SK-N-SH (cell line): ENCODE measurements at regions not wholly inside any gene's neighbourhood (a gene's known extent, or its start where the extent isn't known, plus 50 kb on each side); places are given as distances from the start of the nearest gene placed in this dataset.

Experiments
- CHD2 ChIP-seq: fragments of 150-350 bp; IDR thresholded peaks from 2 replicates; pipeline ENCODE4 v1.6.1; 2018; ENCODE audit warnings: low read length; ENCODE audit not compliant: partially characterized antibody
- CTCF ChIP-seq: fragments of 200-600 bp; sonication (generic); IDR thresholded peaks from 2 replicates; pipeline ENCODE4 v1.6.1; 2017; ENCODE audit warnings: antibody characterized with exemption, mild to moderate bottlenecking, moderate library complexity
- FOSL2 ChIP-seq: IDR thresholded peaks from 2 replicates; pipeline ENCODE4 v1.4.0; 2012; ENCODE audit warnings: low read depth, mild to moderate bottlenecking, moderate library complexity, borderline replicate concordance
- FOXJ3 ChIP-seq: sonication (generic); formaldehyde crosslinking; IDR thresholded peaks from 2 replicates; pipeline ENCODE4 v1.5.1; 2020; ENCODE audit warnings: mild to moderate bottlenecking, missing genetic modification reagents
- GABPA ChIP-seq: IDR thresholded peaks from 2 replicates; pipeline ENCODE4 v1.4.0; 2012; ENCODE audit warnings: low read depth, mild to moderate bottlenecking
- JUND ChIP-seq: IDR thresholded peaks from 2 replicates; pipeline ENCODE4 v1.4.0; 2012
- MAX ChIP-seq: IDR thresholded peaks from 2 replicates; pipeline ENCODE4 v1.4.0; 2012; ENCODE audit warnings: low read depth
- MXI1 ChIP-seq: IDR thresholded peaks from 2 replicates; pipeline ENCODE4 v1.6.1; 2012; ENCODE audit warnings: mild to moderate bottlenecking, low read depth, low read length, improper control_type of control experiment
- NRF1 ChIP-seq: IDR thresholded peaks from 2 replicates; pipeline ENCODE4 v1.6.1; 2012; ENCODE audit warnings: low read depth, mild to moderate bottlenecking, low read length
- POLR2AphosphoS5 ChIP-seq: IDR thresholded peaks from 2 replicates; pipeline ENCODE4 v1.6.1; 2012; ENCODE audit warnings: low read depth, low read length
- RCOR1 ChIP-seq: fragments of 150-350 bp; IDR thresholded peaks from 2 replicates; pipeline ENCODE4 v1.6.1; 2017; ENCODE audit warnings: antibody characterized with exemption, low read length
- REST ChIP-seq: IDR thresholded peaks from 2 replicates; pipeline ENCODE4 v1.6.1; 2012; ENCODE audit warnings: mild to moderate bottlenecking, low read depth, low read length, moderate library complexity
- RXRA ChIP-seq: IDR thresholded peaks from 2 replicates; pipeline ENCODE4 v1.4.0; 2012; ENCODE audit warnings: low read depth, mild to moderate bottlenecking, borderline replicate concordance
- SIN3A ChIP-seq: IDR thresholded peaks from 2 replicates; pipeline ENCODE4 v1.6.1; 2012; ENCODE audit warnings: low read depth, mild to moderate bottlenecking, low read length, moderate library complexity, borderline replicate concordance
- SMC3 ChIP-seq: IDR thresholded peaks from 2 replicates; pipeline ENCODE4 v1.6.1; 2012; ENCODE audit warnings: low read depth, low read length, improper control_type of control experiment
- TAF1 ChIP-seq: IDR thresholded peaks from 2 replicates; pipeline ENCODE4 v1.6.1; 2012; ENCODE audit warnings: low read depth, mild to moderate bottlenecking, low read length, moderate library complexity, borderline replicate concordance
- TEAD4 ChIP-seq: IDR thresholded peaks from 2 replicates; pipeline ENCODE4 v1.4.0; 2012; ENCODE audit warnings: mild to moderate bottlenecking, borderline replicate concordance; ENCODE audit not compliant: insufficient read depth
- USF1 ChIP-seq: IDR thresholded peaks from 2 replicates; pipeline ENCODE4 v1.4.0; 2012; ENCODE audit warnings: low read depth, borderline replicate concordance
- ZBTB33 ChIP-seq: IDR thresholded peaks from 2 replicates; pipeline ENCODE4 v1.4.0; 2012; ENCODE audit warnings: low read depth, borderline replicate concordance

GRCh38 chr7:79653136-79653631, 199.7 kb upstream of the MAGI2 start (continued):
- TF ChIP-seq CTCF = peak; percentile 44; the same call in 1 of the 2 replicates
- TF ChIP-seq RCOR1 = no peak
- peak; percentile 55 for TF ChIP-seq FOSL2
- no peak; the same call in 1 of the 2 replicates for TF ChIP-seq MAX
- TF ChIP-seq TEAD4 = peak; percentile 74; the same call in 1 of the 2 replicates
- TF ChIP-seq NRF1 = no peak
- TF ChIP-seq JUND = peak; percentile 73
- no peak for TF ChIP-seq REST
- no peak for TF ChIP-seq FOXJ3
- no peak for TF ChIP-seq TAF1
- TF ChIP-seq POLR2AphosphoS5 = no peak
- no peak for TF ChIP-seq SMC3
- TF ChIP-seq RXRA = no peak; the same call in 1 of the 2 replicates
- TF ChIP-seq SIN3A = no peak
- no peak for TF ChIP-seq GABPA
- no peak for TF ChIP-seq ZBTB33
- TF ChIP-seq USF1 = no peak
- TF ChIP-seq CHD2 = no peak
- no peak for TF ChIP-seq MXI1
